ENCODE measurements at regions not wholly inside any gene's neighbourhood (a gene's known extent, or its start where the extent isn't known, plus 50 kb on each side); places are given as distances from the start of the nearest gene placed in this dataset.

GRCh38 chr5:135228222-135228621 is 170.8 kb downstream of the MACROH2A1 start (continued):
- TF ChIP-seq, protein P1, sequence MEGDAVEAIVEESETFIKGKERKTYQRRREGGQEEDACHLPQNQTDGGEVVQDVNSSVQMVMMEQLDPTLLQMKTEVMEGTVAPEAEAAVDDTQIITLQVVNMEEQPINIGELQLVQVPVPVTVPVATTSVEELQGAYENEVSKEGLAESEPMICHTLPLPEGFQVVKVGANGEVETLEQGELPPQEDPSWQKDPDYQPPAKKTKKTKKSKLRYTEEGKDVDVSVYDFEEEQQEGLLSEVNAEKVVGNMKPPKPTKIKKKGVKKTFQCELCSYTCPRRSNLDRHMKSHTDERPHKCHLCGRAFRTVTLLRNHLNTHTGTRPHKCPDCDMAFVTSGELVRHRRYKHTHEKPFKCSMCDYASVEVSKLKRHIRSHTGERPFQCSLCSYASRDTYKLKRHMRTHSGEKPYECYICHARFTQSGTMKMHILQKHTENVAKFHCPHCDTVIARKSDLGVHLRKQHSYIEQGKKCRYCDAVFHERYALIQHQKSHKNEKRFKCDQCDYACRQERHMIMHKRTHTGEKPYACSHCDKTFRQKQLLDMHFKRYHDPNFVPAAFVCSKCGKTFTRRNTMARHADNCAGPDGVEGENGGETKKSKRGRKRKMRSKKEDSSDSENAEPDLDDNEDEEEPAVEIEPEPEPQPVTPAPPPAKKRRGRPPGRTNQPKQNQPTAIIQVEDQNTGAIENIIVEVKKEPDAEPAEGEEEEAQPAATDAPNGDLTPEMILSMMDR (IDR thresholded peaks at IDR 0.05), result no peak

GRCh38 chr5:135227064-135228022 is 171.7 kb downstream of the MACROH2A1 start:
- Histone ChIP-seq H3K4me2 (no peak overlapping the region), H3F3A (replicated peaks; ENCODE audit: insufficient read depth) (no peaks in the 10 kb centered on the region), H4K20me1 (ENCODE audit: insufficient read depth) (no peaks in the 10 kb centered on the region), H2AFZ (ENCODE audit: low read depth) (no peak overlapping the region), H3K9me2 (no peaks in the 10 kb centered on the region), H3K9ac (no peak overlapping the region), H3K9me3 (no peaks in the 10 kb centered on the region), H3K4me1 (ENCODE audit: control insufficient read depth in 1 of 2, insufficient read depth in 2 of 2, low read depth in 1 of 2, low read length in 1 of 2) (peaks cover 0 to 6% of the 10 kb centered on the region in 2 experiments; a peak in 1 of 4 replicates), H3K27ac (ENCODE audit: low read depth in 2 of 2, low read length in 1 of 2) (no peak overlapping the region), H3K36me3 (replicated peaks in 1 of 2; ENCODE audit: control insufficient read depth in 1 of 2, insufficient read depth in 2 of 2, low read length in 1 of 2) (no peaks in the 10 kb centered on the region), H3K4me3 (ENCODE audit: low read depth in 2 of 2, low read length in 1 of 2) (no peak overlapping the region), H3K27me3 (ENCODE audit: insufficient read depth) (no peaks in the 10 kb centered on the region), H3K79me2 (ENCODE audit: insufficient read depth) (no peaks in the 10 kb centered on the region)
- no peak for TF ChIP-seq EP300 (IDR thresholded peaks at IDR 0.05; ENCODE audit: borderline replicate concordance in 1 of 2, low read depth in 1 of 2, low read length in 1 of 2)
- TF ChIP-seq, protein P2, sequence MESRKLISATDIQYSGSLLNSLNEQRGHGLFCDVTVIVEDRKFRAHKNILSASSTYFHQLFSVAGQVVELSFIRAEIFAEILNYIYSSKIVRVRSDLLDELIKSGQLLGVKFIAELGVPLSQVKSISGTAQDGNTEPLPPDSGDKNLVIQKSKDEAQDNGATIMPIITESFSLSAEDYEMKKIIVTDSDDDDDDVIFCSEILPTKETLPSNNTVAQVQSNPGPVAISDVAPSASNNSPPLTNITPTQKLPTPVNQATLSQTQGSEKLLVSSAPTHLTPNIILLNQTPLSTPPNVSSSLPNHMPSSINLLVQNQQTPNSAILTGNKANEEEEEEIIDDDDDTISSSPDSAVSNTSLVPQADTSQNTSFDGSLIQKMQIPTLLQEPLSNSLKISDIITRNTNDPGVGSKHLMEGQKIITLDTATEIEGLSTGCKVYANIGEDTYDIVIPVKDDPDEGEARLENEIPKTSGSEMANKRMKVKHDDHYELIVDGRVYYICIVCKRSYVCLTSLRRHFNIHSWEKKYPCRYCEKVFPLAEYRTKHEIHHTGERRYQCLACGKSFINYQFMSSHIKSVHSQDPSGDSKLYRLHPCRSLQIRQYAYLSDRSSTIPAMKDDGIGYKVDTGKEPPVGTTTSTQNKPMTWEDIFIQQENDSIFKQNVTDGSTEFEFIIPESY (IDR thresholded peaks at IDR 0.05; ENCODE audit: borderline replicate concordance, low read depth), result no peak
- TF ChIP-seq GATA2 (CRISPR knock-in tag; IDR thresholded peaks at IDR 0.05), result no peak
- TF ChIP-seq SIN3A (IDR thresholded peaks at IDR 0.05; ENCODE audit: borderline replicate concordance, low read depth, low read length), result no peak
- TF ChIP-seq FOXJ3 (CRISPR knock-in tag; IDR thresholded peaks at IDR 0.05), result no peak
- TF ChIP-seq RFX5 (IDR thresholded peaks at IDR 0.05; ENCODE audit: low read length), result no peak
- TF ChIP-seq USF1 (IDR thresholded peaks at IDR 0.05; ENCODE audit: borderline replicate concordance, low read depth), result no peak
- ChIA-PET CTCF (interaction anchor here (0.6 to 1.2 kb wide), 7 partner anchors 15 to 322 kb away, joined by 3 to 4 read pairs (median 3); partner anchors contain the start of gene PCBD2), POLR2A (no interaction called here)
- DNase-seq, result no peak
- 84% methylated on average over 5 of the region's 6 CpGs for WGBS (ENCODE audit: low lambda C conversion rate)
